Peyer's patch (tissue), 4 donors: ENCODE measurements at regions not wholly inside any gene's neighbourhood (a gene's known extent, or its start where the extent isn't known, plus 50 kb on each side); places are given as distances from the start of the nearest gene placed in this dataset.
"Not testable (repeated sequence)": the region's sequence is repeated elsewhere in the genome, so short reads cannot be mapped to it uniquely, and the experiment has no call there.

Experiments
- DNase-seq, 3 donors: peaks; one replicate each; pipeline ENCODE4 v3.0.0-alpha.2; 2017 to 2019
- H3K27ac ChIP-seq, 4 donors: fragments of 200-600 bp; sonication (generic); one replicate each; pipeline ENCODE4 v1.5.1; 2016 to 2019
- H3K27me3 ChIP-seq, 2 donors: fragments of 200-600 bp; sonication (generic); one replicate each; pipeline ENCODE4 v1.5.1; 2019
- H3K36me3 ChIP-seq, 3 donors: fragments of 200-600 bp; sonication (generic); one replicate each; pipeline ENCODE4 v1.5.1; 2016 to 2019
- H3K4me1 ChIP-seq, 4 donors: fragments of 200-600 bp; sonication (generic); one replicate each; pipeline ENCODE4 v1.5.1; 2016 to 2019
- H3K4me3 ChIP-seq, 4 donors: fragments of 200-600 bp; sonication (generic); 1 replicate in 3 of 4; 2 replicates in 1 of 4; pipeline ENCODE4 v1.5.1; 2016 to 2019; ENCODE audit warnings: mild to moderate bottlenecking in 1 of 4
- H3K9me3 ChIP-seq, 4 donors: fragments of 200-600 bp; sonication (generic); one replicate each; pipeline ENCODE4 v1.5.1; 2016 to 2019; ENCODE audit warnings: mild to moderate bottlenecking in 1 of 4
- CTCF ChIP-seq, 6 experiments: fragments of 450-650 bp in 4 of 6; fragments of 200-600 bp in 2 of 6; sonication (generic) in 1 of 6; IDR thresholded peaks; one replicate each; pipeline ENCODE4 v1.5.1; 2017 to 2019; ENCODE audit warnings: antibody characterized with exemption in 6 of 6, mild to moderate bottlenecking in 3 of 6, moderate library complexity in 1 of 6
- POLR2A ChIP-seq, 2 donors: fragments of 450-650 bp; IDR thresholded peaks; one replicate each; pipeline ENCODE4 v1.5.1; 2017; ENCODE audit warnings: antibody characterized with exemption in 2 of 2, mild to moderate bottlenecking in 2 of 2, moderate library complexity in 2 of 2

DNA sequence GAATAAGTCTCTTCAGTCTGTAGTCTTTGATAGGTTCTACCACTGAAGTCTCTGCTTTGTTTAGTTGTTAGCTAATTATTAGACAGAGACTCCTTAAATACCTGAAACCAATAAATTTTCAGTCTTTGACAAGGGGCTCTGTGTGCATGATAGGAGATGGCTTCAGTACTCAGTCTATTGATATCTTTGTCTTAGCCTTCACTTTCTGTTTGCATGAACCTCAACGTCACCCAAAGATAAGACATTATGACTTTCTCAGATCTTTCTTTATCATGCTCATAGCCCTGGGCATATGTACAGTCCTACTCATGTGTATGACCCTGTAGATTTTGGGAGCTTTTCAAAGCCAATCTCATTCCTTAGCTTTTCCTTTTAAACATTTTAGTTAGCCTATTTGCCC is 183.5 kb upstream of the GCFC2 start:
- TF ChIP-seq CTCF (IDR thresholded peaks at IDR 0.05) (no peak), POLR2A (IDR thresholded peaks at IDR 0.05) (no peak)
- Histone ChIP-seq H3K4me1 (no peaks in the 10 kb centered on the region), H3K36me3 (no peaks in the 10 kb centered on the region), H3K9me3 (no peaks in the 10 kb centered on the region), H3K27me3 (no peaks in the 10 kb centered on the region), H3K4me3 (no peak overlapping the region), H3K27ac (no peak overlapping the region)
- DNase-seq, result no peak

- Histone ChIP-seq H3K27me3 (no peaks in the 10 kb centered on the region), H3K27ac (no peak overlapping the region), H3K4me1 (no peaks in the 10 kb centered on the region), H3K9me3 (no peaks in the 10 kb centered on the region), H3K4me3 (no peak overlapping the region), H3K36me3 (no peaks in the 10 kb centered on the region)
- no peak for DNase-seq
- TF ChIP-seq POLR2A (IDR thresholded peaks at IDR 0.05) (no peak), CTCF (IDR thresholded peaks at IDR 0.05) (no peak)
Observed at GRCh38 chr2:75892490-75892889, 181.8 kb upstream of the GCFC2 start.

- no peak overlapping the region for H3K4me3 ChIP-seq
- no peaks in the 10 kb centered on the region for H3K9me3 ChIP-seq
- H3K27ac ChIP-seq, result no peak overlapping the region
- H3K36me3 ChIP-seq, result no peaks in the 10 kb centered on the region
- H3K27me3 ChIP-seq, result no peaks in the 10 kb centered on the region
- TF ChIP-seq POLR2A (IDR thresholded peaks at IDR 0.05) (no peak), CTCF (IDR thresholded peaks at IDR 0.05) (no peak)
- H3K4me1 ChIP-seq, result no peaks in the 10 kb centered on the region
- no peak for DNase-seq
Observed at GRCh38 chr2:75882530-75882929, 171.8 kb upstream of the GCFC2 start.

DNA sequence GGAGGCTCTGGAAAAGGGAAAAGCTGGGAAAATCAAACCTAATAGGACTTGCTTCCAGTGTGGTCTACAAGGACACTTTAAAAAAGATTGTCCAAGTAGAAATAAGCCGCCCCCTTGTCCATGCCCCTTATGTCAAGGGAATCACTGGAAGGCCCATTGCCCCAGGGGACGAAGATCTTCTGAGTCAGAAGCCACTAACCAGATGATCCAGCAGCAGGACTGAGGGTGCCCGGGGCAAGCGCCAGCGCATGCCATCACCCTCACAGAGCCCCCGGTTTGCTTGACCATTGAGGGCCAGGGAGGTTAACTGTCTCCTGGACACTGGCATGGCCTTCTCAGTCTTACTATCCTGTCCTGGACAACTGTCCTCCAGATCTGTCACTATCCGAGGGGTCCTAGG is 164.9 kb upstream of the GCFC2 start:
- H3K36me3 ChIP-seq, H3K4me1 ChIP-seq, H3K4me3 ChIP-seq, H3K27me3 ChIP-seq, H3K9me3 ChIP-seq, DNase-seq, H3K27ac ChIP-seq: not testable (repeated sequence)

GRCh38 chr2:75871762-75872614 is 161.3 kb upstream of the GCFC2 start:
- H3K27ac ChIP-seq, DNase-seq, H3K9me3 ChIP-seq, H3K36me3 ChIP-seq, H3K27me3 ChIP-seq, H3K4me1 ChIP-seq, H3K4me3 ChIP-seq: not testable (repeated sequence)

GRCh38 chr2:75870651-75871137 is 160.0 kb upstream of the GCFC2 start:
- H3K27ac ChIP-seq, result no peak overlapping the region
- no peak overlapping the region for H3K4me3 ChIP-seq
- no peaks in the 10 kb centered on the region for H3K9me3 ChIP-seq
- H3K27me3 ChIP-seq, result no peaks in the 10 kb centered on the region
- DNase-seq, result no peak
- no peaks in the 10 kb centered on the region for H3K4me1 ChIP-seq
- no peaks in the 10 kb centered on the region for H3K36me3 ChIP-seq
- TF ChIP-seq POLR2A (IDR thresholded peaks at IDR 0.05) (no peak), CTCF (IDR thresholded peaks at IDR 0.05) (no peak)

GRCh38 chr2:75870133-75870532 is 159.4 kb upstream of the GCFC2 start:
- no peaks in the 10 kb centered on the region for H3K9me3 ChIP-seq
- no peak for TF ChIP-seq POLR2A (IDR thresholded peaks at IDR 0.05)
- TF ChIP-seq CTCF (IDR thresholded peaks at IDR 0.05), result no peak
- no peak for DNase-seq

More at GRCh38 chr2:75870133-75870532, 159.4 kb upstream of the GCFC2 start:
- H3K4me3 ChIP-seq, result no peak overlapping the region
- no peaks in the 10 kb centered on the region for H3K4me1 ChIP-seq
- H3K27ac ChIP-seq, result no peak overlapping the region
- no peaks in the 10 kb centered on the region for H3K36me3 ChIP-seq
- H3K27me3 ChIP-seq, result no peaks in the 10 kb centered on the region
